D721Med (cell line): ENCODE measurements at regions not wholly inside any gene's neighbourhood (a gene's known extent, or its start where the extent isn't known, plus 50 kb on each side); places are given as distances from the start of the nearest gene placed in this dataset.
"Not testable (repeated sequence)": the region's sequence is repeated elsewhere in the genome, so short reads cannot be mapped to it uniquely, and the experiment has no call there.

Source experiments
- DNase-seq: peaks from one replicate; pipeline ENCODE4 v3.0.0; 2011; ENCODE audit warnings: low spot score; ENCODE audit not compliant: insufficient read length
- FAIRE-seq: peaks from 2 replicates; lab custom pipeline; 2011; peaks lifted over from hg19 to GRCh38; lab: Jason Lieb, UNC

- DNase-seq, FAIRE-seq: not testable (repeated sequence)
These were observed 1653.3 kb upstream of the DEFB115 start for GRCh38 chr20:29604163-29604562.

GRCh38 chr20:29606171-29606570 lies 1651.3 kb upstream of the DEFB115 start:
- DNase-seq, FAIRE-seq: not testable (repeated sequence)

- not testable (repeated sequence) for DNase-seq, FAIRE-seq
These were observed 1628.1 kb upstream of the DEFB115 start for GRCh38 chr20:29629395-29629794.
